Medulla oblongata (tissue), 1 donor: ENCODE measurements at regions not wholly inside any gene's neighbourhood (a gene's known extent, or its start where the extent isn't known, plus 50 kb on each side); places are given as distances from the start of the nearest gene placed in this dataset.
"Not testable (repeated sequence)": the region's sequence is repeated elsewhere in the genome, so short reads cannot be mapped to it uniquely, and the experiment has no call there.

Experiments used
- DNase-seq: peaks from one replicate; pipeline ENCODE4 v3.0.0-alpha.2; 2015; ENCODE audit errors: extremely low spot score

DNA sequence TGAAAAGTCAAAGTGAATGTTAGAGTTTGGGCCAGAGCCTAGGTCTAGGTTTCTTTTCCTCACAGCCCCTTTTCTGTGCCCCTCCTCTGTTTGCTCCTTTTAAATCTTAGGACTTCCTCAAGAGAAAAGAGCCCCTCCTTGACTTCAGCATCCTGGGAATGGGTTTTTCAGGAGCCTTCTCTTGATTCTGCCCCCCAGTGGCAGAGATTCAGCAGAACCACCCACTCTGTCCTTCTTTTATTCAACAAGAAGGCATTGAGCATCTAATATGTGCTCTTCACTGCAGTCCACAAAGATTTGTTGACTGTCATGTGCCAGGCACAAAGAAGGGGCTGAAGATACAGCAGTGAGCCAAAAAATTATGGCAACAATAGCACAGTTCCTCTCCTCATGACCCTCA, 270.8 kb upstream of the CDH5 start:
- DNase-seq = no peak

- no peak for DNase-seq
Measured at GRCh38 chr16:66093191-66093590, 273.3 kb upstream of the CDH5 start.

- no peak for DNase-seq
Measured at GRCh38 chr16:66091471-66091891, 275.0 kb upstream of the CDH5 start.

- DNase-seq = no peak
Measured at GRCh38 chr16:66088681-66089080, 277.8 kb upstream of the CDH5 start.

GRCh38 chr16:66087308-66087707, 279.2 kb upstream of the CDH5 start:
- no peak for DNase-seq

DNA sequence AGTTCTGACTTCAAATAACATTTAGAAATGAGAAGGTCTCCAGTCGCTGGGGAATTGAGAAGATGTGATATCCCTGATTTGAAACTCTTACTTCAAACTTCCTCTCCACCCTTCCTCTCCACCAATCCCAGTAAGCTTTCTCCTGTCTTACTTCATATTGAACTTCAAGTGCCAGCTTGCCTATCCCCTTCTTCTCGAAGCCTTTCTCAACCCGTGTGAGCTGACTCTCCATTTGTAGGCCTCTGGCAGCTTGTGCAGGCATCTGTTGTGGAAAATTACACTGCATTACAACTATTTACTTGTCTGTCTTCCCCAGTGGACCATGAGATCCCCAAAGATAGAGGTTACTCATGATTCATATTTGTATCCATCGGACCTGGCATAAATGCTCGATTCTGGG, 280.8 kb upstream of the CDH5 start:
- DNase-seq = no peak

- DNase-seq = not testable (repeated sequence)
Measured at GRCh38 chr16:66084731-66085130, 281.8 kb upstream of the CDH5 start.

GRCh38 chr16:66084306-66084705, 282.2 kb upstream of the CDH5 start:
- DNase-seq = no peak

- no peak for DNase-seq
Measured at GRCh38 chr16:66083171-66083570, 283.3 kb upstream of the CDH5 start.

GRCh38 chr16:66082424-66082823, 284.1 kb upstream of the CDH5 start:
- DNase-seq = no peak

GRCh38 chr16:66081775-66082366, 284.6 kb upstream of the CDH5 start:
- no peak for DNase-seq

DNA sequence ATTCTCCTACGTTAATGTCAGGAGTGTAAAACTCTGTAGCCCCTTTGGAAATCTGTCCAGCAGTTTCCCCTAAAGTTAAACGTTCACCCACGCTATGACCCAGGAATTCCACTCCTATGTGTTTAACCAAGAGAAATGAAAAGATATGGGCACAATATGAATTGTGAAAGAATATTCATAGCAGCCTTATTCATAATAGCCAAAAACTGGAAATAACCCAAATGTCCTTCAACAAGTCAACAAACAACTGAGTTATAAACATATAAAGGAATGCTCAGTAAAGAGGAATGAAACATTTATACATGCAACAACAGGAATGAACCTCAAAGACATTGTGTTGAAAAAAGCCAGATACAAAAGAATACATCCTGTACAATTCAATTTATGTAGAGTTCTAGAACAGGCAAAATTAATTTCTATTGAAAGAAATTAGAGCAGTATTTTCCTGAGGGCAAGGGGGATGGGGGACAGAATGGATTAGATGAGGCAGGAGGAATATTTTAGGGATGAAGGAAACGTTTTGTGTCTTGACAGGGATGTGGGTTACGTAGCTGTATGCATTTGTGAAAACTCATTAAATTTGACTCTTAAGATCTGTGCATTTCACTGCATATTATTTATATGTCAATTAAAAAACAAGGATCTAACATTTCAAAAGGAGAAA, 286.7 kb upstream of the CDH5 start:
- no peak for DNase-seq

DNA sequence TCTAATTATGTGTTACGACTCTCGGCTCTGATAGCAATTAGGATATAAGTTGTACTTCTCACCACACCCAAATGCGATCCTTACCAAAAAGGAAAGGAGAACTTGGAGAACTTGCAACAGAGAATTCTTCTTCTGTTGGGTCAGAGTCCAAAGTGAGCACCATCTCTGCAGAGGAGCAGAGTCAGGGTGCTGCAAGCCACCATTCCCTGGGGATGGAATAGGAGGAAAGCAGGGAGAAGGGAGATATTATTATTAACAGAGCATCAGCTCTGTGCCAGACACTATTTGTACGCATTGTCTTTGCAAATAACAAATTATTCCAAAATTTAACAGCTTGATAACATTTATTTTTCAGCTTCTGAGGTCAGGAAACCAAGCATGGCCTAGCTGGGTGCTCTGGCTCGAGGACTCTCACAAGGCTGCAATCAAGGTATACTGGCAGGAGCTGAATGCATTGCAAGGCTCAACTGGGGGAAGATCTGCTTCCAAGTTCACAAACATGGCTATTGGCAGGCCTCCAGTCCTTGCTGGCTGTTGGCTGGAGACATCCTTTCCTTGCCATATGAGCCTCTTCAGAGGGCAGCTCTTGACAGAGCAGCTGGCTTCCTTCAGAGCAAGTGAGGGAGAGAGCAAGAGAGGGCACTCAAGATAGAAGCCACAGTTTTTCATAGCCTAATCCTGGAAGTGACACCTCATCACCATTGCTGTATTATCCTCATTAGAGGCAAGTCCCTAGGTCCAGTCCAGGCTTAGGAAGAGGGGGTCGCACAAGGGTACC, 296.2 kb upstream of the CDH5 start:
- peak; percentile 76 for DNase-seq

DNA sequence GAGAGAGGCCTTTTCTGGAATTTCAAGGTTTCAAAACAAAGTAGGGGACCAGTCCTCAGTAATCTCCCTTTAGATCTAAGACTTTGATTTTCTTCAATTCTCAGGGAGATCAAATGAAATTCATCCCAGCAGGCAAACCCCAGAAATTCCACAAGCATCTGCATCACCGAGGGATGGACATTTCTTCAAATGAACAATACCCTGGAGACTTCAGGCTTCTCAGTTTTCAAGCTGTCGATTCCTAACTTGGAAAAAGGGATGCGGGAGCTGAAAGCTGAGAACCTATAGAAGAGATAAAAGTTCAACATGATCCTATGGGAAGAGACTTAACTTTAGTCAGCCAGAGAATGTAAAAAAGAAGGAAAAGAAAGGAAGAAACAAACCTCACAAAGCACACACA, 296.9 kb upstream of the CDH5 start:
- no peak for DNase-seq

- no peak for DNase-seq
Measured at GRCh38 chr16:66066404-66066803, 300.1 kb upstream of the CDH5 start.

DNA sequence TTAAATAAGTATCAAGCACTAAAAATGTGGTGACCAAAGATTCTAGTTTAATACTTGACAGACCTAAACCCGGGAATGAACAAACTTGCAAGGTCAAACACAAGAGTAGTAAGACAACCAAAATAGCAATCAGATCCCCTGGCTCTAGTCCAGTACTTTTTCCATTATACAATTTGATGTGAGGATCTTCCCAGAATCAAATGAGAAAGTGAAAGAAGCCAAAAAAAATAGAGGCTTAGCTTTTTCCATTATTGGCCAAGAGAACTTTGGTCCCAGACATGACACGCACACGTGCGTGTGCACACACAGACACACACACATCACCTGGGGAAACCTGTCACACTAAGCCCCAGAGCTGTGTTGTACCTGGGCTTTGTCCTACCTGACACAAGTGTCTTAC, 300.6 kb upstream of the CDH5 start:
- DNase-seq = no peak

GRCh38 chr16:66064801-66065530, 301.5 kb upstream of the CDH5 start:
- DNase-seq = no peak

- no peak for DNase-seq
Measured at GRCh38 chr16:66058832-66059231, 307.7 kb upstream of the CDH5 start.

DNA sequence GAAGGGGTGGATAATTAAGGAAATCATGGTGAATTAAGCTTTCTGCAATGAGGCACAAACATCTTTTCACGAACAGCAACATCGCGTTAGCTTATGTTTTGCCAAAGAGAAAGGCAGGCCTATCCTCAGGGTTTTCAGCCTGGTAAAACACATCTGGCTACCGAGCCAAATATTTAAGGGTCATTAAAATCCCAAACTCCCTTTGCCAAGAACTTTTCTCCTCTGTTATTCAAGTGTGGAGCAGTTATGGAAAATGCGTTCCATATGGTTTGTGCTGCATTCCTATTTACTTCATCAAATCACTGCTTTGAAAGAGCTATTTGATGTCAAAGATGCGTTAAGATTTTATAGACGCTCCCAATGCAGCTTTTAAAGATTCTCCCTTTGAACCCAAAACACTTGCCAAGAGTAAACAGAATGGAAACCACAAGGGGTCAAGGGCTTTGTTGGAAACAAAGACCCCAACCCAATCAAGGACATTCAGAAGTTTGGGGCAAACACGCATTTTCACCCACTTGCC, 308.3 kb upstream of the CDH5 start:
- DNase-seq = no peak

DNA sequence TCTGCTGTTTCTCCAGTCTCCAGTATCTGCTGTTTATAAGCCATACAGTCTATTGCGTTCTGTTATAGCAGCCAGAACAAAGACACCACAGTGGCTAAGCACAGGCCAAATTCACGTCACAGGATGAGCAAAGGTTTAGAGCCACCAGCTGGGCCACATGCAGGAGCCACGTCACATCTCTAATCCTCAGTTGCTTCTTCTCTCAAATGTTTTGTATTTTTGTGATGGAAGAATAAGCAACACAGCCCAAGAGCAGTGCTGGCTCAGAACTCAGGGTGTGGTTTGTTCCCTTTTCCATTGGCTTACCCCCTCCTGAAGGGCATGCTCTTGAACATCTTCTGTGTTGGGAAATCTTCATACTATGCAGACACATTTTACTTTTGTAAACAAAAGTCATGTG, 309.4 kb upstream of the CDH5 start:
- DNase-seq = no peak

GRCh38 chr16:66054095-66054494, 312.4 kb upstream of the CDH5 start:
- DNase-seq = no peak

DNA sequence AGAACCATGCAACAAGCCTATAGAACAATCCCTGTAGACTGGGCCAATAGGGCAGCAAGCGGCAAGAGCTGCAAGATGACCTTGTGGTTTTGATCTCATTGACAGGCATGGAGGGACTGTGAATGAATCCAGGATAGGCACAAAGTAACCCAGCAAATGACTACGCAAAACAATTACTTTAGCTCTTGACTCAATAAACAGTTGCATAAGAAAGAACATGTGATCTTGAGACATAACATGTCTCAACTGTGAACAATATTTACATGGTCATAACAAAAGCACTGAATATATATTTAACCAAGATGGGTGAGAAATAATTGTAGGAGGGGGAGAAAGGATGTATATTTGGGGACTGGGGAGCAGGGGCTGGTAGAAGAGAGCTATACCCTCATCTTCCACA, 313.7 kb upstream of the CDH5 start:
- DNase-seq = no peak
